ENCODE measurements at regions not wholly inside any gene's neighbourhood (a gene's known extent, or its start where the extent isn't known, plus 50 kb on each side); places are given as distances from the start of the nearest gene placed in this dataset.
"Not testable (repeated sequence)": the region's sequence is repeated elsewhere in the genome, so short reads cannot be mapped to it uniquely, and the experiment has no call there.

GRCh38 chr11:96708219-96708878 lies 318.5 kb downstream of the JRKL start:
- no peak for FAIRE-seq

GRCh38 chr11:96713301-96713700 lies 323.5 kb downstream of the JRKL start:
- no peak for FAIRE-seq

- FAIRE-seq: no peak
Observed at GRCh38 chr11:96714689-96715088, 324.9 kb downstream of the JRKL start.

- FAIRE-seq: no peak
Observed at GRCh38 chr11:96715208-96715607, 325.4 kb downstream of the JRKL start.

GRCh38 chr11:96736601-96737000 lies 346.8 kb downstream of the JRKL start:
- FAIRE-seq: no peak

- FAIRE-seq: no peak
Observed at GRCh38 chr11:96738311-96738710, 348.5 kb downstream of the JRKL start.

GRCh38 chr11:96741068-96741467 lies 351.3 kb downstream of the JRKL start:
- FAIRE-seq: no peak

- no peak for FAIRE-seq
Observed at GRCh38 chr11:96744697-96745096, 354.9 kb downstream of the JRKL start.

- no peak for FAIRE-seq
Observed at GRCh38 chr11:96748639-96749370, 359.0 kb downstream of the JRKL start.

- FAIRE-seq: not testable (repeated sequence)
Observed at GRCh38 chr11:96751807-96752206, 362.0 kb downstream of the JRKL start.

GRCh38 chr11:96752221-96752620 lies 362.4 kb downstream of the JRKL start:
- FAIRE-seq: no peak

GRCh38 chr11:96753997-96754396 lies 364.2 kb downstream of the JRKL start:
- FAIRE-seq: no peak

- FAIRE-seq: no peak
Observed at GRCh38 chr11:96755209-96755608, 365.4 kb downstream of the JRKL start.

GRCh38 chr11:96755752-96756151 lies 365.9 kb downstream of the JRKL start:
- no peak for FAIRE-seq

- FAIRE-seq: no peak
Observed at GRCh38 chr11:96758957-96759356, 369.1 kb downstream of the JRKL start.

GRCh38 chr11:96760306-96760705 lies 370.5 kb downstream of the JRKL start:
- no peak for FAIRE-seq

- FAIRE-seq: no peak
Observed at GRCh38 chr11:96760815-96761214, 371.0 kb downstream of the JRKL start.

- FAIRE-seq: no peak
Observed at GRCh38 chr11:96761451-96761850, 371.6 kb downstream of the JRKL start.

- no peak for FAIRE-seq
Observed at GRCh38 chr11:96763244-96763643, 373.4 kb downstream of the JRKL start.

- no peak for FAIRE-seq
Observed at GRCh38 chr11:96778272-96778671, 388.5 kb downstream of the JRKL start.

- FAIRE-seq: no peak
Observed at GRCh38 chr11:96779030-96779429, 389.2 kb downstream of the JRKL start.

- FAIRE-seq: no peak
Observed at GRCh38 chr11:96781082-96781481, 391.3 kb downstream of the JRKL start.

GRCh38 chr11:96782632-96783031 lies 392.8 kb downstream of the JRKL start:
- FAIRE-seq: no peak

- FAIRE-seq: no peak
Observed at GRCh38 chr11:96783311-96783710, 393.5 kb downstream of the JRKL start.

- FAIRE-seq: no peak
Observed at GRCh38 chr11:96785073-96785472, 395.3 kb downstream of the JRKL start.
